ENCODE measurements at regions not wholly inside any gene's neighbourhood (a gene's known extent, or its start where the extent isn't known, plus 50 kb on each side); places are given as distances from the start of the nearest gene placed in this dataset.
"Not testable (repeated sequence)": the region's sequence is repeated elsewhere in the genome, so short reads cannot be mapped to it uniquely, and the experiment has no call there.

GRCh38 chr14:89667983-89668382 is 250.9 kb upstream of the FOXN3 start:
- POLR2A ChIA-PET, result interaction anchor here (0.6 kb wide), 1 partner anchor 35 kb away, joined by 3 read pairs; no protein-coding TSS in a partner anchor

DNA sequence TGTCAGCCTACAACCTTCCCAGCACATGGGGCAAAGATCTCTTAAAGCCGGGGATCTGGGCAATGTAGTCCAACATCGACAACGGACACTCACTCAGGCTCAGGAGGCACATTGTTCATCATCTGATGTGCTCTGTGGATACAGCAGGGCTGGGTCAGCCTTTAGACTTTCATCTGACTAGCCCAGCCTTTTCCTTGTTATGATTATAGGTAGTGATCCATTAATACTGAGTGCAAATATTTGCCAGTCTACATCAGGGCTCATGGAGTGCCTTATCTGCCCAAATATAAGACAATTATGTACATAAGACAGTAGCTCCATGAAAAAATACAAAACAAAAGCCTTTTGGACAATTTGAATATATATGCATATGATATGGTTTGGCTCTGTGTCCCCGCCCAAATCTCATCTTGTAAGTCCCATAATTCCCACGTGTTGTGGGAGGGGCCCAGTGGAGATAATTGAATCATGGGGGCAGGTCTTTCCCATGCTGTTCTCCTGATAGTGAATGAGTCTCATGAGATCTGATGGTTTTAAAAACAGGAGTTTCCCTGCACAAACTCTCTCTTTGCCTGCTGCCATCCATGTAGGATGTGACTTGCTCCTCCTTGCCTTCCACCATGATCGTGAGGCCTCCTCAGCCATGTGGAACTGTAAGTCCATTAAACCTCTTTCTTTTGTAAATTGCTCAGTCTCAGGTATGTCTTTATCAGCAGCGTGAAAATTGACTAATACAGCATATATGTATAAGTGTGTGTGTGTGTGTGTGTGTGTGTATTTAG is 248.5 kb upstream of the FOXN3 start:
- not testable (repeated sequence) for H3K27me3 Mint-ChIP-seq; H3K4me3 Mint-ChIP-seq; ATAC-seq (ENCODE audit: low read depth); H3K27ac Mint-ChIP-seq; DNase-seq
- Mint-ChIP-seq H3K9me3 (peaks cover 10% of the 10 kb centered on the region), H3K4me1 (peaks cover 15% of the 10 kb centered on the region), H3K36me3 (peaks cover 16% of the 10 kb centered on the region)
- POLR2A ChIA-PET, result interaction anchor here (0.7 kb wide), 1 partner anchor 38 kb away, joined by 4 read pairs; no protein-coding TSS in a partner anchor

More at GRCh38 chr14:89667983-89668382, 250.9 kb upstream of the FOXN3 start:
- no peaks in the 10 kb centered on the region for H3K27me3 Mint-ChIP-seq
- peaks cover 8% of the 10 kb centered on the region for H3K9me3 Mint-ChIP-seq
- H3K36me3 Mint-ChIP-seq, result peaks cover 13% of the 10 kb centered on the region
- H3K27ac Mint-ChIP-seq, result no peak overlapping the region
- H3K4me3 Mint-ChIP-seq, result no peak overlapping the region
- ATAC-seq (ENCODE audit: low read depth), result no peak
- H3K4me1 Mint-ChIP-seq, result peaks cover 18% of the 10 kb centered on the region
- DNase-seq, result no peak

- POLR2A ChIA-PET, result no interaction called here
- ATAC-seq (ENCODE audit: low read depth), result no peak
- Mint-ChIP-seq H3K27ac (no peak overlapping the region), H3K4me1 (peaks cover 6% of the 10 kb centered on the region), H3K36me3 (peaks cover 17% of the 10 kb centered on the region), H3K9me3 (peaks cover 15% of the 10 kb centered on the region), H3K27me3 (no peaks in the 10 kb centered on the region), H3K4me3 (no peak overlapping the region)
- no peak for DNase-seq
These were observed 244.4 kb upstream of the FOXN3 start for GRCh38 chr14:89661392-89661791.

- peaks cover 16% of the 10 kb centered on the region for H3K9me3 Mint-ChIP-seq
- ATAC-seq (ENCODE audit: low read depth); POLR2A ChIA-PET: not testable (repeated sequence)
These were observed 243.7 kb upstream of the FOXN3 start for GRCh38 chr14:89660625-89661233.

GRCh38 chr14:89660166-89660565 is 243.1 kb upstream of the FOXN3 start:
- Mint-ChIP-seq H3K27me3 (no peaks in the 10 kb centered on the region), H3K4me3 (no peak overlapping the region), H3K4me1 (peaks cover 8% of the 10 kb centered on the region), H3K27ac (no peak overlapping the region), H3K9me3 (peaks cover 15% of the 10 kb centered on the region), H3K36me3 (peaks cover 19% of the 10 kb centered on the region)
- no peak for DNase-seq
- POLR2A ChIA-PET, result no interaction called here
- ATAC-seq (ENCODE audit: low read depth), result no peak

More at GRCh38 chr14:89660625-89661233, 243.7 kb upstream of the FOXN3 start:
- not testable (repeated sequence) for H3K27ac Mint-ChIP-seq, H3K4me1 Mint-ChIP-seq, H3K27me3 Mint-ChIP-seq, H3K4me3 Mint-ChIP-seq, DNase-seq
- H3K36me3 Mint-ChIP-seq, result peaks cover 20% of the 10 kb centered on the region

- H3K4me3 Mint-ChIP-seq, result no peak overlapping the region
- ATAC-seq (ENCODE audit: low read depth) (no peak), DNase-seq (no peak)
- peaks cover 11% of the 10 kb centered on the region for H3K9me3 Mint-ChIP-seq
- no peaks in the 10 kb centered on the region for H3K27me3 Mint-ChIP-seq
- H3K36me3 Mint-ChIP-seq, result peaks cover 15% of the 10 kb centered on the region
- H3K4me1 Mint-ChIP-seq, result peaks cover 8% of the 10 kb centered on the region
- peak overlapping the region; percentile 54 for H3K27ac Mint-ChIP-seq
- POLR2A ChIA-PET, result interaction anchor here (0.5 kb wide), 1 partner anchor 234 kb away, joined by 6 read pairs; no protein-coding TSS in a partner anchor
These were observed 242.1 kb upstream of the FOXN3 start for GRCh38 chr14:89658977-89659670.

GRCh38 chr14:89657014-89657413 is 240.0 kb upstream of the FOXN3 start:
- H3K36me3 Mint-ChIP-seq, result peaks cover 9% of the 10 kb centered on the region
- no peaks in the 10 kb centered on the region for H3K27me3 Mint-ChIP-seq
- peak overlapping the region; percentile 28 for H3K27ac Mint-ChIP-seq
- H3K4me3 Mint-ChIP-seq, result no peak overlapping the region
- DNase-seq, result no peak
- peaks cover 8% of the 10 kb centered on the region for H3K4me1 Mint-ChIP-seq
- peaks cover 12% of the 10 kb centered on the region for H3K9me3 Mint-ChIP-seq
- POLR2A ChIA-PET, result no interaction called here
- no peak for ATAC-seq (ENCODE audit: low read depth)

- Mint-ChIP-seq H3K4me3 (no peak overlapping the region), H3K27me3 (no peaks in the 10 kb centered on the region), H3K27ac (no peak overlapping the region), H3K4me1 (peaks cover 13% of the 10 kb centered on the region), H3K9me3 (peaks cover 12% of the 10 kb centered on the region), H3K36me3 (peaks cover 9% of the 10 kb centered on the region)
- DNase-seq, result no peak
- POLR2A ChIA-PET, result no interaction called here
- no peak for ATAC-seq (ENCODE audit: low read depth)
These were observed 238.0 kb upstream of the FOXN3 start for GRCh38 chr14:89654998-89655397.

DNA sequence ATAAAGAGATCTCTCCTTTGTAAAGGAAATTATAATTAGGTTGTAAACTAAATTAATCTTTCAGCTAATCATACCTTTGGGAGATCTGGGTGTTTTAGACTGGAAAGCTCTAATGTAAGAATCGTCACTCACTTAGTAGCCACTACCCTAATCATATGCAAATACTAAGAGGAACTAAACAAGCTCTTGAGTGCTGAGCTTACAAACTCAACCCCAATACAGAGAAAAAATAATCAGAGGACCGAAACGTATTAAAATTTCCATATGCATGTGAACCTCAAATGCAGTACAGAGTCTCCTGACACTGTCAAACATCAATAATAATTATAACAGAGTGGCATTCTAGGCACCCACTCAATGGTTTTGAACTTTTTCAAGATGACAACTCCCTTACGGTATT is 235.3 kb upstream of the FOXN3 start:
- DNase-seq (no peak), ATAC-seq (ENCODE audit: low read depth) (no peak)
- Mint-ChIP-seq H3K36me3 (peaks cover 9% of the 10 kb centered on the region), H3K9me3 (peaks cover 13% of the 10 kb centered on the region), H3K4me1 (peaks cover 16% of the 10 kb centered on the region), H3K4me3 (no peak overlapping the region), H3K27ac (no peak overlapping the region), H3K27me3 (no peaks in the 10 kb centered on the region)
- POLR2A ChIA-PET, result interaction anchor here (0.6 kb wide), 1 partner anchor 22 kb away, joined by 3 read pairs; no protein-coding TSS in a partner anchor

DNA sequence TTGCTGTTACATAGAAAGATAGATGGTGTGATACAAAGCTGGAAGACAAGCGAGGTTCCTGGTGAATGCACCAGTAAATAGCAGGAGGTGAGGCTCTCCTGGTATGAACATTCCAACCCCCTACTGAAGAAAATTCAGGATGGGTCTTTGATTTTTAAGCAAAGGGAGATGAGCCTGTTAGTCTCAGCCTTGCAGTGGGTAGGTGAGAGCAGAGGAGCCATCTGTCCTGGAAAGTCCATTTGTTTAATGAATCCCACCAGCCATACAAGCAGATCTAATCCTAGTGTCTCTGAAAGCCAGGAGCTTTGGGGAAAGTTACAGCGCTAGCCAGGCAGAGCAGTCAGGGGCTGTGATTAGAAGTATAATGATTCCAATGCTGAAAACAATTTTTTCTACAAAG is 234.8 kb upstream of the FOXN3 start:
- ATAC-seq (ENCODE audit: low read depth) (no peak), DNase-seq (no peak)
- peak overlapping the region; percentile 10 for H3K27ac Mint-ChIP-seq
- H3K27me3 Mint-ChIP-seq, result no peaks in the 10 kb centered on the region
- peaks cover 6% of the 10 kb centered on the region for H3K36me3 Mint-ChIP-seq
- H3K4me1 Mint-ChIP-seq, result peaks cover 13% of the 10 kb centered on the region
- POLR2A ChIA-PET, result no interaction called here
- H3K9me3 Mint-ChIP-seq, result peaks cover 9% of the 10 kb centered on the region
- no peak overlapping the region for H3K4me3 Mint-ChIP-seq

DNA sequence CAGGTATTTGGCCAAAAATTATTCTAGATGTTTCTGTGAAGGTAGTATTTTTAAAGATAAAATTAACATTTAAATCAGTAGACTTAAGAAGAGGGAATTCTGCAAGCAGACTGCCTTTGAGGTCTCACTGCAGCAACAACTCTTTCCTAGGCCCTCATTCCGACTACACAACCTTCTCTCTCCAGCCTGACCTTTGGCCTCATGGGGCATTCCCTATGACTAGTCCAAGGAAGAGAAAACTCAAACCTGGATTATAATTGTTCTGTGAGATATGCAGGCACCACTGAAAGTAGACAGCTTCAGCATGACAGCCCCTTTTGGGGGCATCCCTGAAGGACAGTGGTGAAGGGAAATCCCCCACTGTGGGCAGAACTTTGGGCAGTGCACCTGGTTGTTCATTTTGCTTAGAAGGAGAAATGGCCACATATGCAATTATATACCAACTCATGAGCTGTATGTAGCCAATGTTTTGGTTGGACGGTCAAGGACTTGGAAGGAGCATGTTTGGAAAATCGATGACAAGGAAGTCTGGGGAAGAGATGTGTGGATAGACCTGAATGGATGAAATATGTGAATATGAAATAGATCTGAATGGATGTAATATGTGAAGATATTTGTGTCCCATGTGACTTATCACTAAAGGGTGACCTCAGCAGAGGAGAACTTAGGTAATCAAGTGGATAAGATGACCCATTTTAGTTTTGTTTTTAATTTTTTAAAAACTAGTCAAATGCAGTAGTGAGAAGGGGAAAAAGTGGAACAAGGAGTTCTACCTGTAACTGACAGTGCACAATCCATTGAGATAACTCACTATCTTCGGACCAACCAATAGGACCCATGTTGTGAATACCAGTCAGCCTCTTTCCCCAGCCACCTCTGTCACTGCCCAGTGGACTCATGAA is 233.3 kb upstream of the FOXN3 start:
- POLR2A ChIA-PET, result no interaction called here
- Mint-ChIP-seq H3K27me3 (no peaks in the 10 kb centered on the region), H3K4me1 (peaks cover 11% of the 10 kb centered on the region), H3K4me3 (no peak overlapping the region), H3K36me3 (no peaks in the 10 kb centered on the region), H3K9me3 (peaks cover 5% of the 10 kb centered on the region), H3K27ac (no peak overlapping the region)
- DNase-seq (no peak), ATAC-seq (ENCODE audit: low read depth) (no peak)

DNA sequence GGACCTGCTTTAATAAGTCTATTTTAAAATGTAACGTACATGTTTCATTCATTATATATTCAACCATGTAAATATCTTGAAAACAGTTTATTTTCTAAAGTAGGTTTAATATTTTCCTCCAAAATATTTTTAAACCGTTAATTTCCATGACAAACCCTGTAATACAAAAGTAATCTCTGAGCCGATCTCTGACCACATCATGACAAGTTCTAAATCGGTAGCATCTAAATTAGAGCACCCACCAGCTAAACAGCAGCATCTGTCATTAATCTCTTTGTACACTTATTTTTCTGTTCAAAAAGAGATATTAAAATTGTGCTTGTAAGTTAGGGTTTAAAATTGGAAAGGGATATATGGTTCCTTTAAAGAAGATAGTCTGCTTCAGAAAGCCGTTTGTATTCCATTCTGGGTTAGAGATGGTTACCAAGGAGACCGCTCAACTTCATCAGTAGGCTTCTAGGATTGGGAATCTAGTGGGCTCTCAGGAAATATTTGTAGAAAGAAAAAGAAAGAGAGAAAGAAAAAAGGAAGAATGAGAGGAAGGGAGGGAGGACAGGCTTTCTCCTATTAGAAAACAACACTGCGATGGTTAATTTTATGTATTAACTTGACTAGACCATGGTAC is 232.5 kb upstream of the FOXN3 start:
- DNase-seq (no peak), ATAC-seq (ENCODE audit: low read depth) (no peak)
- peaks cover 5% of the 10 kb centered on the region for H3K9me3 Mint-ChIP-seq
- H3K4me1 Mint-ChIP-seq, result peaks cover 11% of the 10 kb centered on the region
- H3K27me3 Mint-ChIP-seq, result no peaks in the 10 kb centered on the region
- H3K36me3 Mint-ChIP-seq, result no peaks in the 10 kb centered on the region
- H3K4me3 Mint-ChIP-seq, result no peak overlapping the region
- H3K27ac Mint-ChIP-seq, result no peak overlapping the region
- POLR2A ChIA-PET, result no interaction called here

Measured in activated naive CD8-positive, alpha-beta T cell treated with anti-CD3 and anti-CD28 coated beads, Interleukin-2, amount 10 ng/mL, durations not matched to agents 7 days and 5 days (primary cell).